ENCODE measurements at regions not wholly inside any gene's neighbourhood (a gene's known extent, or its start where the extent isn't known, plus 50 kb on each side); places are given as distances from the start of the nearest gene placed in this dataset.
A peak's percentile ranks its signal among the peaks of the same experiment; 100 is the strongest.

GRCh38 chr9:89776795-89777525 is 172.1 kb downstream of the GADD45G start:
- no peaks in the 10 kb centered on the region for H3K9me2 ChIP-seq (replicated peaks; ENCODE audit: insufficient read depth)
- DNase-seq (ENCODE audit: low spot score), result no peak
- no peaks in the 10 kb centered on the region for H4K20me1 ChIP-seq (ENCODE audit: insufficient read depth, poor library complexity, severe bottlenecking)
- peaks cover 35% of the 10 kb centered on the region for H3K4me1 ChIP-seq (ENCODE audit: insufficient read depth)
- H2AFZ ChIP-seq, result no peak overlapping the region
- H3K9me3 ChIP-seq (ENCODE audit: low read depth), result no peaks in the 10 kb centered on the region
- WGBS (ENCODE audit: low lambda C conversion rate, missing lambda C conversion rate), result 77% methylated on average over 11 of the region's 11 CpGs
- H3K4me2 ChIP-seq, result no peak overlapping the region
- no peaks in the 10 kb centered on the region for H3K36me3 ChIP-seq (replicated peaks; ENCODE audit: insufficient read depth, low read depth)
- H3K27me3 ChIP-seq, result no peaks in the 10 kb centered on the region
- TF ChIP-seq CTCF (IDR thresholded peaks at IDR 0.05; ENCODE audit: poor library complexity) (no peak), EZH2phosphoT487 (IDR thresholded peaks at IDR 0.05; ENCODE audit: low read depth, severe bottlenecking, unreplicated experiment) (no peak), EZH2 (IDR thresholded peaks at IDR 0.05; ENCODE audit: borderline replicate concordance) (no peak)
- no peaks in the 10 kb centered on the region for H3K79me2 ChIP-seq
- no peak overlapping the region for H3K27ac ChIP-seq
- no peak overlapping the region for H3K4me3 ChIP-seq

GRCh38 chr9:89777544-89777943 is 172.7 kb downstream of the GADD45G start:
- Histone ChIP-seq H3K4me1 (ENCODE audit: insufficient read depth) (peaks cover 35% of the 10 kb centered on the region), H3K27me3 (no peaks in the 10 kb centered on the region), H3K27ac (peak overlapping the region; percentile 91), H3K9me3 (ENCODE audit: low read depth) (no peaks in the 10 kb centered on the region), H3K4me2 (peak overlapping the region; percentile 69), H3K36me3 (replicated peaks; ENCODE audit: insufficient read depth, low read depth) (no peaks in the 10 kb centered on the region), H3K79me2 (no peaks in the 10 kb centered on the region), H4K20me1 (ENCODE audit: insufficient read depth, poor library complexity, severe bottlenecking) (no peaks in the 10 kb centered on the region), H3K4me3 (no peak overlapping the region), H3K9me2 (replicated peaks; ENCODE audit: insufficient read depth) (no peaks in the 10 kb centered on the region), H2AFZ (no peak overlapping the region)
- TF ChIP-seq CTCF (IDR thresholded peaks at IDR 0.05; ENCODE audit: poor library complexity) (no peak), EZH2phosphoT487 (IDR thresholded peaks at IDR 0.05; ENCODE audit: low read depth, severe bottlenecking, unreplicated experiment) (no peak), EZH2 (IDR thresholded peaks at IDR 0.05; ENCODE audit: borderline replicate concordance) (no peak)
- 77% methylated on average over 6 of the region's 6 CpGs for WGBS (ENCODE audit: low lambda C conversion rate, missing lambda C conversion rate)
- no peak for DNase-seq (ENCODE audit: low spot score)

- no peak overlapping the region for H3K4me3 ChIP-seq
- TF ChIP-seq EZH2phosphoT487 (IDR thresholded peaks at IDR 0.05; ENCODE audit: low read depth, severe bottlenecking, unreplicated experiment) (no peak), EZH2 (IDR thresholded peaks at IDR 0.05; ENCODE audit: borderline replicate concordance) (no peak), CTCF (IDR thresholded peaks at IDR 0.05; ENCODE audit: poor library complexity) (no peak)
- peak overlapping the region; percentile 69 for H3K4me2 ChIP-seq
- no peaks in the 10 kb centered on the region for H3K9me3 ChIP-seq (ENCODE audit: low read depth)
- no peaks in the 10 kb centered on the region for H4K20me1 ChIP-seq (ENCODE audit: insufficient read depth, poor library complexity, severe bottlenecking)
- no peaks in the 10 kb centered on the region for H3K79me2 ChIP-seq
- peak overlapping the region; percentile 91 for H3K27ac ChIP-seq
- DNase-seq (ENCODE audit: low spot score), result peak; percentile 83
- H2AFZ ChIP-seq, result peak overlapping the region; percentile 41
- H3K4me1 ChIP-seq (ENCODE audit: insufficient read depth), result peaks cover 35% of the 10 kb centered on the region
- no peaks in the 10 kb centered on the region for H3K27me3 ChIP-seq
- no peaks in the 10 kb centered on the region for H3K36me3 ChIP-seq (replicated peaks; ENCODE audit: insufficient read depth, low read depth)
- H3K9me2 ChIP-seq (replicated peaks; ENCODE audit: insufficient read depth), result no peaks in the 10 kb centered on the region
- 21% methylated on average over 22 of the region's 22 CpGs for WGBS (ENCODE audit: low lambda C conversion rate, missing lambda C conversion rate)
Observed at GRCh38 chr9:89778100-89779090, 173.6 kb downstream of the GADD45G start.

All from hepatocyte (in vitro differentiated cells).